HepG2 (cell line): ENCODE measurements at regions not wholly inside any gene's neighbourhood (a gene's known extent, or its start where the extent isn't known, plus 50 kb on each side); places are given as distances from the start of the nearest gene placed in this dataset.
"Not testable (repeated sequence)": the region's sequence is repeated elsewhere in the genome, so short reads cannot be mapped to it uniquely, and the experiment has no call there.

Experiments
- ATAC-seq: fragments of 200-7000 bp; cut with Tn5 transposase; 3 replicates; pipeline ENCODE4 v1.9.1; 2020; ENCODE audit warnings: mild to moderate bottlenecking, moderate library complexity
- BruUV-seq: library from RNA; stranded (reverse); fragments of 400-500 nt; replicated peaks from 2 replicates; lab custom pipeline; 2021; lab: Mats Ljungman, UMichigan
- CTCF ChIA-PET: fragments of 300-600 bp; formaldehyde crosslinking; extraction: SDS; loops from one replicate; lab custom pipeline; 2021; ENCODE audit warnings: low total read pairs, inconsistent platforms, low intra/inter-chr PET ratio; lab: Yijun Ruan, JAX
- POLR2A ChIA-PET: fragments of 350-600 bp; sonication (Branson Sonifier 250); formaldehyde crosslinking; loops from one replicate; lab custom pipeline; 2020; ENCODE audit warnings: antibody characterized with exemption, inconsistent platforms; lab: Yijun Ruan, JAX
- DNase-seq: peaks from one replicate; pipeline ENCODE4 v3.0.0-alpha.2; 2015; ENCODE audit warnings: low spot score
- FAIRE-seq: peaks from 3 replicates; lab custom pipeline; 2011; peaks lifted over from hg19 to GRCh38; lab: Jason Lieb, UNC
- H2AFZ ChIP-seq: one replicate; pipeline ENCODE4 v1.6.1; 2011; ENCODE audit warnings: low read length, inconsistent platforms
- H3K27ac ChIP-seq: fragments of 300-600 bp; 3 replicates; pipeline ENCODE4 v1.8.0; 2011; ENCODE audit warnings: mixed run types, mild to moderate bottlenecking, mixed read lengths, low read length, inconsistent platforms; ENCODE audit not compliant: insufficient read depth; ENCODE audit errors: extremely low read length
- H3K27me3 ChIP-seq, 2 experiments: fragments of 200-600 bp in 1 of 2; 2 replicates in 1 of 2; 3 replicates in 1 of 2; pipeline versions ENCODE4 v1.6.0 to v1.8.0; 2011; ENCODE audit warnings: low read length in 2 of 2, mild to moderate bottlenecking in 2 of 2, moderate library complexity in 2 of 2, inconsistent platforms in 1 of 2; ENCODE audit not compliant: insufficient read depth in 2 of 2, control insufficient read depth in 1 of 2
- H3K36me3 ChIP-seq, 2 experiments: fragments of 200-600 bp in 1 of 2; replicated peaks in 1 of 2; 2 replicates in 1 of 2; 3 replicates in 1 of 2; pipeline versions ENCODE4 v1.5.1 to v1.8.0; 2011; ENCODE audit warnings: low read length in 2 of 2, inconsistent platforms in 1 of 2; ENCODE audit not compliant: insufficient read depth in 2 of 2, control insufficient read depth in 1 of 2
- H3K4me1 ChIP-seq: 2 replicates; pipeline ENCODE4 v1.5.1; 2012; ENCODE audit warnings: low read length, inconsistent platforms; ENCODE audit not compliant: insufficient read depth
- H3K4me2 ChIP-seq: 2 replicates; pipeline ENCODE4 v1.6.0; 2011; ENCODE audit warnings: low read depth, low read length, inconsistent platforms
- H3K4me3 ChIP-seq, 3 experiments: fragments of 200-600 bp in 1 of 3; sonication (generic), shearing (Covaris generic) in 1 of 3; replicated peaks in 1 of 3; 2 replicates each; pipeline ENCODE4 v1.5.1; 2011 to 2016; ENCODE audit warnings: low read length in 3 of 3, inconsistent platforms in 2 of 3, low read depth in 2 of 3, mild to moderate bottlenecking in 2 of 3, control low read depth in 1 of 3, mixed read lengths in 1 of 3; ENCODE audit not compliant: insufficient read depth in 1 of 3
- H3K79me2 ChIP-seq: one replicate; pipeline ENCODE4 v1.6.1; 2011; ENCODE audit warnings: low read length, inconsistent platforms; ENCODE audit not compliant: insufficient read depth
- H3K9ac ChIP-seq: 2 replicates; pipeline ENCODE4 v1.6.0; 2011; ENCODE audit warnings: mild to moderate bottlenecking, low read depth, low read length, inconsistent platforms; ENCODE audit not compliant: insufficient read depth
- H3K9me3 ChIP-seq: 2 replicates; pipeline ENCODE4 v1.5.1; 2012; ENCODE audit warnings: mild to moderate bottlenecking, low read length
- H4K20me1 ChIP-seq: 2 replicates; pipeline ENCODE4 v1.6.0; 2011; ENCODE audit warnings: inconsistent platforms, mild to moderate bottlenecking, low read length, moderate library complexity; ENCODE audit not compliant: insufficient read depth
- CEBPB ChIP-seq: IDR thresholded peaks from 2 replicates; pipeline ENCODE4 v1.6.1; 2011; ENCODE audit warnings: low read depth, low read length, improper control_type of control experiment, borderline replicate concordance
- FOSL2 ChIP-seq: sonication (generic); formaldehyde crosslinking; IDR thresholded peaks from 2 replicates; pipeline ENCODE4 v1.4.0; 2020; ENCODE audit warnings: missing genetic modification reagents
- FOXP1 ChIP-seq, 2 experiments: fragments of 450-650 bp in 1 of 2; IDR thresholded peaks; 2 replicates each; pipeline ENCODE4 v1.6.1; 2017 to 2018; ENCODE audit warnings: antibody characterized with exemption in 1 of 2
- HDAC2 ChIP-seq: sonication (generic); formaldehyde crosslinking; IDR thresholded peaks from 2 replicates; pipeline ENCODE4 v1.4.0; 2020; ENCODE audit warnings: missing genetic modification reagents
- KAT2B ChIP-seq: fragments of 150-350 bp; IDR thresholded peaks from 2 replicates; pipeline ENCODE4 v1.6.1; 2014; ENCODE audit warnings: low read depth, low read length, borderline replicate concordance
- KDM1A ChIP-seq: IDR thresholded peaks from 2 replicates; pipeline ENCODE4 v1.6.1; 2016; ENCODE audit warnings: missing compliant biosample characterization
- NR2F6 ChIP-seq, 2 experiments: IDR thresholded peaks; 2 replicates each; pipeline ENCODE4 v1.6.1; 2016; ENCODE audit warnings: antibody characterized with exemption in 1 of 2, mild to moderate bottlenecking in 1 of 2
- THRA ChIP-seq: sonication (generic); formaldehyde crosslinking; IDR thresholded peaks from 2 replicates; pipeline ENCODE4 v1.4.0; 2020; ENCODE audit warnings: missing genetic modification reagents, borderline replicate concordance
- ZNF124 ChIP-seq: sonication (generic); formaldehyde crosslinking; IDR thresholded peaks from 2 replicates; pipeline ENCODE4 v1.4.0; 2020; ENCODE audit warnings: missing genetic modification reagents
- ZNF609 ChIP-seq: sonication (generic); formaldehyde crosslinking; IDR thresholded peaks from 2 replicates; pipeline ENCODE4 v1.4.0; 2020; ENCODE audit warnings: mild to moderate bottlenecking, missing genetic modification reagents, borderline replicate concordance
- WGBS: methylation state at CpG from one replicate; pipeline ENCODE4 v1.1.6; 2017; ENCODE audit warnings: low lambda C conversion rate; 5-methylcytosine and 5-hydroxymethylcytosine counted together
- in situ Hi-C: cut with HindIII; loops from 2 replicates; pipeline ENCODE4 v1.10.0; 2017; ENCODE audit warnings: low pct_unique_long_range_greater_than_20kb; ENCODE audit not compliant: extremely low pct_ligation_motif_present
- intact Hi-C: fragments of 100-400 bp; cut with micrococcal nuclease; formaldehyde crosslinking; loops from one replicate; pipeline ENCODE4 v1.10.0; 2022; ENCODE audit not compliant: unreplicated experiment
- TF ChIP-seq, protein P1 (sequence below), 2 experiments: fragments of 450-650 bp in 1 of 2; sonication (generic) in 1 of 2; formaldehyde crosslinking; IDR thresholded peaks; 2 replicates each; pipeline versions ENCODE4 v1.5.0 to v1.8.0; 2020 to 2022; ENCODE audit warnings: mild to moderate bottlenecking in 1 of 2, missing genetic modification reagents in 1 of 2

DNA sequence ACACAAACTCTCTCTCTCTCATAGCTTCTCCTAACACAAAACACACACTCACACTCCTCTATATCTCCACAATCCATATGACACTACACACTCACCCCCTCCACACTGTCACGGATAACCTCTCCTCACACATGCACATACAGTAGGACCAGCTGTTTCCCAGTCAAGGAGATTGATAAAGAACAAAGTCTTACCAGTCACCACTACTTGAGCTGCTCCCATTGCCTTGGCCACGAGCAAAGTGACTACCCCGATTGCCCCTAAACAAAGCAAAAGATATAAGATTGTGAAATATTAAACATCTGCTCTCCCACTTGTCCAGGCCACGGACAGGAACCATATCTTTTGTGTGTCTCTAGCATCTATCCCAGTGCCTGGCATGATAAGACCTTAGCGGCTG, 95.8 kb downstream of the TRIM69 start:
- WGBS, result 93% methylated on average over 5 of the region's 5 CpGs
- BruUV-seq, H3K36me3 ChIP-seq, H3K27me3 ChIP-seq, ATAC-seq, H2AFZ ChIP-seq, intact Hi-C loops, H3K4me2 ChIP-seq, FAIRE-seq, POLR2A ChIA-PET, H3K79me2 ChIP-seq, H3K9ac ChIP-seq, CTCF ChIA-PET, H3K9me3 ChIP-seq, H4K20me1 ChIP-seq, H3K27ac ChIP-seq, DNase-seq, in situ Hi-C loops, H3K4me3 ChIP-seq: not testable (repeated sequence)
- peaks cover 96% of the 10 kb centered on the region for H3K4me1 ChIP-seq
- TF ChIP-seq CEBPB, result peak; percentile 14; the same call in 1 of the 2 replicates

GRCh38 chr15:44833081-44833480, 96.8 kb downstream of the TRIM69 start:
- H3K27me3 ChIP-seq; H3K79me2 ChIP-seq; H3K4me3 ChIP-seq; intact Hi-C loops; POLR2A ChIA-PET; ATAC-seq; H4K20me1 ChIP-seq; in situ Hi-C loops; H2AFZ ChIP-seq; H3K36me3 ChIP-seq; H3K4me2 ChIP-seq; BruUV-seq; H3K9ac ChIP-seq; FAIRE-seq; CTCF ChIA-PET; H3K9me3 ChIP-seq; TF ChIP-seq NR2F6 (CRISPR knock-in tag; IDR thresholded peaks at IDR 0.05); FOXP1 (IDR thresholded peaks at IDR 0.05): not testable (repeated sequence)
- WGBS, result 40% methylated on average over 5 of the region's 5 CpGs
- H3K4me1 ChIP-seq, result peaks cover 90% of the 10 kb centered on the region
- peak overlapping the region; percentile 22 for H3K27ac ChIP-seq
- peak; percentile 36 for DNase-seq
- peak; percentile 38; the same call in 1 of the 2 replicates for TF ChIP-seq NR2F6 (IDR thresholded peaks at IDR 0.05)
- peak; percentile 20; the same call in 1 of the 2 replicates for TF ChIP-seq ZNF609 (CRISPR knock-in tag)
- peak; percentile 20; the same call in 1 of the 2 replicates for TF ChIP-seq FOXP1 (CRISPR knock-in tag; IDR thresholded peaks at IDR 0.05)
- TF ChIP-seq HDAC2 (CRISPR knock-in tag), result peak; percentile 41; the same call in 1 of the 2 replicates
- TF ChIP-seq KAT2B, result peak; percentile 46; the same call in 1 of the 2 replicates
- TF ChIP-seq THRA (CRISPR knock-in tag), result peak; percentile 55; the same call in 1 of the 2 replicates
- peak; percentile 51; the same call in 1 of the 2 replicates for TF ChIP-seq FOSL2 (CRISPR knock-in tag)
- TF ChIP-seq KDM1A (CRISPR knock-in tag), result peak; percentile 73; the same call in 1 of the 2 replicates
- 0 out of 2 replicates have a peak, but pooled peaks have one; percentile 31 for TF ChIP-seq ZNF124 (CRISPR knock-in tag)
- TF ChIP-seq, protein P1, sequence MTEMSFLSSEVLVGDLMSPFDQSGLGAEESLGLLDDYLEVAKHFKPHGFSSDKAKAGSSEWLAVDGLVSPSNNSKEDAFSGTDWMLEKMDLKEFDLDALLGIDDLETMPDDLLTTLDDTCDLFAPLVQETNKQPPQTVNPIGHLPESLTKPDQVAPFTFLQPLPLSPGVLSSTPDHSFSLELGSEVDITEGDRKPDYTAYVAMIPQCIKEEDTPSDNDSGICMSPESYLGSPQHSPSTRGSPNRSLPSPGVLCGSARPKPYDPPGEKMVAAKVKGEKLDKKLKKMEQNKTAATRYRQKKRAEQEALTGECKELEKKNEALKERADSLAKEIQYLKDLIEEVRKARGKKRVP (CRISPR knock-in tag; IDR thresholded peaks at IDR 0.05), result 0 out of 4 replicates have a peak, but pooled peaks of 1 of the 2 experiments have one; percentile 13
